ENCODE measurements at regions not wholly inside any gene's neighbourhood (a gene's known extent, or its start where the extent isn't known, plus 50 kb on each side); places are given as distances from the start of the nearest gene placed in this dataset. TPM values are rescaled to one million over a fixed set of nuclear protein-coding genes. Genes with fewer than 3 reads are reported as not detected.

Small RNA genes in the stretch of these regions (small RNA-seq; reads per million reads assigned to genes)
- gene AC006065.2 (ENCODE audit: insufficient read depth), result not detected
- not detected for gene AC073913.2 (ENCODE audit: insufficient read depth)
- not detected for gene HSPE1P20 (ENCODE audit: insufficient read depth)
- not detected for gene RF00019 (ENCODE audit: insufficient read depth)
- not detected for gene RNU1-104P (ENCODE audit: insufficient read depth)
